GM20000 (cell line): ENCODE measurements at regions not wholly inside any gene's neighbourhood (a gene's known extent, or its start where the extent isn't known, plus 50 kb on each side); places are given as distances from the start of the nearest gene placed in this dataset.

Experiments
- DNase-seq: peaks from one replicate; pipeline ENCODE4 v3.0.0; 2012; ENCODE audit warnings: low spot score
- TF ChIP-seq, protein P1 (sequence below): IDR thresholded peaks from 2 replicates; pipeline ENCODE4 v1.5.1; 2012; ENCODE audit warnings: mild to moderate bottlenecking, control low read depth; ENCODE audit errors: extremely low read depth, missing control alignments

DNA sequence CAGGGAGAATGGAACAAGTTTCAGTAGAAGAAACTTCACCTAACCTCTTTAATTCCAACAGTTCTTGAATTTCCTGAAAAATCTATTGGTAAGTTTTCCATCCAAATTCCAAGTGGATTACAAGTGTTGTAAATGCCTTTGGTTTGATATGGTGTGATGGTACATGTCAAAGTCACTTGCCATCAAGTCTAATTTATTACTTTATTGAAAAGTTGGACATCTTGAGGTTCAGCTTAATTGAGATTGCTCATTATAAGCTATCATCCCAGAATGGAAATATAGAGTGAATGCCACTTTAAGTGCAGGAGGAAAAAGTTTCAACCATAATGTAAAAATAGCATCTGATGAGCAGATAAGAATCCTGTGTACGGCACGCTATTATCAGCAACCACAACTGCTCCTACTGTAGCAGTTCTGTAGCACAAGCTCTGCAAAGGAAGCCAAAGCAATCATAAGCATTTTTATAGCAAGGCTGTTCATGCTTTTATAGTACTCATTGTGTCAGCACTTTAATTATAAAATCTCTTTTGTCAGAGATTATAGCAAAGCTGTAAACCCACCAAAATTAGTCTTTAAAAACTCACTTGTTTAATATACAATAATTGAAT lies 991.8 kb upstream of the PHF14 start:
- DNase-seq: no peak
- TF ChIP-seq, protein P1, sequence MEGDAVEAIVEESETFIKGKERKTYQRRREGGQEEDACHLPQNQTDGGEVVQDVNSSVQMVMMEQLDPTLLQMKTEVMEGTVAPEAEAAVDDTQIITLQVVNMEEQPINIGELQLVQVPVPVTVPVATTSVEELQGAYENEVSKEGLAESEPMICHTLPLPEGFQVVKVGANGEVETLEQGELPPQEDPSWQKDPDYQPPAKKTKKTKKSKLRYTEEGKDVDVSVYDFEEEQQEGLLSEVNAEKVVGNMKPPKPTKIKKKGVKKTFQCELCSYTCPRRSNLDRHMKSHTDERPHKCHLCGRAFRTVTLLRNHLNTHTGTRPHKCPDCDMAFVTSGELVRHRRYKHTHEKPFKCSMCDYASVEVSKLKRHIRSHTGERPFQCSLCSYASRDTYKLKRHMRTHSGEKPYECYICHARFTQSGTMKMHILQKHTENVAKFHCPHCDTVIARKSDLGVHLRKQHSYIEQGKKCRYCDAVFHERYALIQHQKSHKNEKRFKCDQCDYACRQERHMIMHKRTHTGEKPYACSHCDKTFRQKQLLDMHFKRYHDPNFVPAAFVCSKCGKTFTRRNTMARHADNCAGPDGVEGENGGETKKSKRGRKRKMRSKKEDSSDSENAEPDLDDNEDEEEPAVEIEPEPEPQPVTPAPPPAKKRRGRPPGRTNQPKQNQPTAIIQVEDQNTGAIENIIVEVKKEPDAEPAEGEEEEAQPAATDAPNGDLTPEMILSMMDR: no peak

DNA sequence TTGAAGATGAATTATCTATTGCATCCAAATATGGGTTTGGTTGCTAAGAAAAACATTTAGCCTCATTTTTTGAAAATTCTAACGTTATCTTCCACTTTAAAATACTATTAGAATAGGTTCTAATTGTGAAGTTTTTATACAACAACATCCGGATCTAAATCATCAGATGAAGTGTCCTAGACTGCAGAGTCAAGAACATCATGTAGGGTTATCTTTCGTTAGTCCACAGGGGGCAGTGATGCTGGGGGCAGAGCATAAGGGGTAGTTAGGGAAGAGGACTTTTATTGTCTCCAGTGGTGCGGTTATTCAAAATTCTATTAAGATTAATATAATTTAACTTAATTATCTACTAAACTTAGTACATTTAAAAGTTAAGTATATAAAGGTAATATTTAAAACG lies 990.6 kb upstream of the PHF14 start:
- TF ChIP-seq, protein P1: no peak
- DNase-seq: no peak

DNA sequence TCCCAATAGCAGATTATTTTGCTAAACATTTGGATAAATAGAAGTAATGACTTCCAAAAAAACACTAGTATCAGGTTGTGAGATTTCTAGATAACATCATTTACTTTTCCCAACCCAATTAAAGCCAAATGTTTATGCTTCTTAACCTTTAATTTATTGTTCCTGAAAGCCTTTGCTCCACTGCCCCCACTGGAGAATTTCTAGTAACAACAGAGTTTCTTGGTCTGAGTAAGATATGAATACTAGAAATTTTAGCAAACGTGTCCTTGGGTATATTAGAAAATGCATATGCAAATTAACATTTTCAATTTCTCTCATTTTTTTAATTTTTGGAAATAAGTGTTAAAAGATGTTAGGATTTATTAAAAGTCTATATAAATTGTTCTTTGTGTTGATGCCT lies 958.0 kb upstream of the PHF14 start:
- TF ChIP-seq, protein P1: no peak
- DNase-seq: no peak

DNA sequence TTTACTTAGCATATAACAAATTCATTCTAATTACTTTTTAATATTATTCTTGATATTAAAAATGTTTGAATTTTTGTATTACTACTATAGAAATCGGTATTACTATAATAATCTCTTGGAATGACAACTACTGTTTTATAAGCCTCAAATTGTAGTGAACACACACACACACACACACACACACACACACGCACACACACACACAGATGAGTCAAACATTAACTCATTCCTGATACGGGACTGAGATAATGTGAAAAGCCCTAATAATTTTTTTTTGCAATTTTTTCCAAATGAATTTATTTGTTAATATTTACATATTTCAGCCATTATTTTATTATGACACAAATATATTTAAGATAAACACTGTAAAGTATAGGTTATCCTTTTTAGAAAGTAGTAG lies 951.2 kb upstream of the PHF14 start:
- DNase-seq: no peak
- TF ChIP-seq, protein P1: no peak

DNA sequence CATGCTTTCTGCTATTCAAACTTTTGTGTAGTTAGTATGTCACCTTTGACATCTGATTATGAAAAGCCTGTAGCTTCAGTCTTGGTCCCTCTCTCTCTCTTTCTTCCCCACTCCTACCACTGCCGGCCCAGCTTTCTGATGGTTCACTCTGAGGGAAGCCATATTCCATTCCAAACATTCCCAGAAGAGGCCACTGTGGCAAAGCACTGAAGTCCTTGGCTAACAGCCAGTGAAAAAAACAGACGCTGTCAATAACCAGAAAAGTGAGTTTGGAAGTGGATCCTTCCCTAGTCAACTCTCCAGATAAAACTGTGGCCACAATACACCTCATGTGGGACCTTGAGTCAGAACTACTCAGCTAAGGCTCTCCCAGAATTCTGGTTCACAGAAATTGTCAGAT lies 950.7 kb upstream of the PHF14 start:
- TF ChIP-seq, protein P1: no peak
- DNase-seq: no peak

DNA sequence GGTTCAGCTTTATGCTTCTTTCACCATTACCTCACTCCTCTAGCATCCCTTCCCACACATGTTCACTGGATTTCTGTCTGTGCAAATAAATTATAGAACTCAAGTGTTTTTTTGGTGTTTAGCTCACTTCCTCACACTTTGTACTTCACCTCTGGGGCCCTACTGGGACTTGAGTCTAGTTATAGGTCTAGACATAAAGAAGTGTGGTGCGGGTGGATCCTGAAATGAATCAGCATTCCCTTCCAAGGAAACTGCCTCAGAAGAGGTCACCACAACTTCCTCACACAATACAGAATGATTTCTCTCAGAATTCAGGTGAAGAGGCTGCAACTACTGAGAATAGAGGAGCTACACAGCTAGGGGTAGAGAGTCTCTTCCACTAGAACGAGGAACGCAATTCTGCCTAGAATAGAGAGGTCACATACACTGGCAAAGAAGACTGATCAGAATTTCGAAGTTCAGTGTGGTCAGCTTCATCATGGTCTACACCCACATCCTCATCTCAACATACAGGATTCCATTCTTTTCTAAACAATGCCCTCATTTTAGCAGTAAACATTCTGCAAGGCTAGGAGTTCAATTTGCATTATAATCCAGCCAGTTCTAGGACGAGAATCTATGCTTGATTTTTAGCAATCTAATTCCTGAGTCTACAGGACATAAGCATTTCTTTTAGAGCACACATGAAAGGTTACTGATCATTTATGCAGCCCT lies 938.7 kb upstream of the PHF14 start:
- DNase-seq: no peak

DNA sequence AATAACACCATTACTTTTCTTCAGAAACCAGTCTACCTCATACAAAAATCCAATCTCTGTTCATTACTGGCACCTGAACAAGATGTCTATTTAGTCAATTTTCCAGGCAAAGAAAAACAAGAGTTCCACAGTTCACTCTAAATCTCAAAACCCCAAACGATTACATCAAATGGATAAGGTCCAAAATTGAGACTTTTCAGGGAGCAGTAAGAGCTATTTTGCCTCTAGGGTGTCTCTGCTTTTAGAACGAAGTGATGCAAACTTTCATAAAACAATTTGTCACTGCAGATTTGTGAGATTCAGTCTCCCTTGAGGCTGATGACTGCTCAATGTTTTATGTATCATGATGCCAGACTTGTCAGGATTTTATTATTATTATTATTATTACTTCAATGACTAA lies 937.0 kb upstream of the PHF14 start:
- no peak for DNase-seq
- TF ChIP-seq, protein P1: no peak

More for the DNA sequence above, 938.7 kb upstream of the PHF14 start:
- TF ChIP-seq, protein P1: no peak
